Upper lobe of left lung (tissue), 6 donors: ENCODE measurements at regions not wholly inside any gene's neighbourhood (a gene's known extent, or its start where the extent isn't known, plus 50 kb on each side); places are given as distances from the start of the nearest gene placed in this dataset.
A peak's percentile ranks its signal among the peaks of the same experiment; 100 is the strongest.

Source experiments
- ATAC-seq, 2 donors: fragments of 200-7000 bp; cut with Tn5 transposase; one replicate each; pipeline ENCODE4 v1.9.1; 2022; ENCODE audit warnings: mild to moderate bottlenecking in 2 of 2, moderate library complexity in 2 of 2; ENCODE audit not compliant: low FRiP score in 2 of 2
- DNase-seq, 2 donors: peaks; one replicate each; pipeline ENCODE4 v3.0.0-alpha.2; 2019 to 2020
- H3K27ac ChIP-seq, 4 donors: fragments of 200-600 bp; sonication (generic); one replicate each; pipeline ENCODE4 v1.5.1; 2016 to 2019
- H3K27me3 ChIP-seq, 4 donors: fragments of 200-600 bp; sonication (generic); one replicate each; pipeline ENCODE4 v1.5.1; 2017 to 2019
- H3K36me3 ChIP-seq, 4 donors: fragments of 200-600 bp; sonication (generic); one replicate each; pipeline ENCODE4 v1.5.1; 2016 to 2019
- H3K4me1 ChIP-seq, 4 donors: fragments of 200-600 bp; sonication (generic); one replicate each; pipeline ENCODE4 v1.5.1; 2018 to 2019
- H3K4me3 ChIP-seq, 4 donors: fragments of 200-600 bp; sonication (generic); one replicate each; pipeline ENCODE4 v1.5.1; 2017 to 2019; ENCODE audit warnings: mild to moderate bottlenecking in 2 of 4, moderate library complexity in 1 of 4
- H3K9me3 ChIP-seq, 4 donors: fragments of 200-600 bp; sonication (generic); one replicate each; pipeline ENCODE4 v1.5.1; 2018 to 2019
- EP300 ChIP-seq, 4 donors: sonication (generic); formaldehyde crosslinking; IDR thresholded peaks; one replicate each; pipeline ENCODE4 v1.5.1; 2017; ENCODE audit warnings: antibody characterized with exemption in 4 of 4, control low read depth in 2 of 4
- POLR2A ChIP-seq, 4 donors: fragments of 450-650 bp; IDR thresholded peaks; one replicate each; pipeline ENCODE4 v1.5.1; 2016 to 2017; ENCODE audit warnings: antibody characterized with exemption in 4 of 4, mild to moderate bottlenecking in 2 of 4
- POLR2AphosphoS5 ChIP-seq, 2 donors: sonication (generic); formaldehyde crosslinking; IDR thresholded peaks; one replicate each; pipeline ENCODE4 v1.5.1; 2017; ENCODE audit warnings: antibody characterized with exemption in 2 of 2
- WGBS, 2 donors: methylation state at CpG; one replicate each; pipeline ENCODE4 v1.1.5; 2017 to 2018; 5-methylcytosine and 5-hydroxymethylcytosine counted together
- TF ChIP-seq, protein P1 (sequence below), 6 experiments: fragments of 450-650 bp in 4 of 6; fragments of 200-600 bp in 2 of 6; sonication (generic) in 2 of 6; IDR thresholded peaks; one replicate each; pipeline ENCODE4 v1.5.1; 2016 to 2019; ENCODE audit warnings: antibody characterized with exemption in 6 of 6
- donor health status: DM: no; HTN: no; CAD: no; lungs with moderate emphysema.
- donor health status: DM: no; HTN: yes; CAD: no; lungs with severe emphysema.

DNA sequence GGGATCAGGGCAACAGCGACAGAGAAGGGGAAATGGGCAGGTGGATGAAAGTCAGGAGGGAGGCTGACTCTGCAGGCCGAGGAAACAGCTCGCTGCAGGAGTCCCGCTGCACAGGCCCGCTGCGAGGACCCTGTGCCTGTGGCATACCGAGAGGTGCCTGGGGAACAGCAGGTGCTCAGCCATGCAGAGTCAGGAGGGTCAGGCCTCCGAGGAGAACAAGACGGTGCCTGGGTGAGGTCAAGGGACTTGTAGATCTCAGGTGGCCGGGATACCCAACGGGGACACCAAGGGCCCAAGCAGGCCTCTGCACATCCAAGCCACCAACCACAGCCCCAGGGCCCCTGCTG, 67.5 kb downstream of the NCOR2 start:
- H3K36me3 ChIP-seq: peaks cover 0 to 6% (median 1%) of the 10 kb centered on the region in 4 donors
- H3K4me3 ChIP-seq: no peak overlapping the region
- no peak for ATAC-seq
- no peak for DNase-seq
- H3K27ac ChIP-seq: peak overlapping the region; percentile 29 to 59 (median 46)
- peaks cover 49 to 71% (median 55%) of the 10 kb centered on the region in 4 donors for H3K4me1 ChIP-seq
- H3K27me3 ChIP-seq: no peaks in the 10 kb centered on the region
- no peak for TF ChIP-seq EP300 (IDR thresholded peaks at IDR 0.05)
- no peak for TF ChIP-seq POLR2AphosphoS5 (IDR thresholded peaks at IDR 0.05)
- TF ChIP-seq, protein P1, sequence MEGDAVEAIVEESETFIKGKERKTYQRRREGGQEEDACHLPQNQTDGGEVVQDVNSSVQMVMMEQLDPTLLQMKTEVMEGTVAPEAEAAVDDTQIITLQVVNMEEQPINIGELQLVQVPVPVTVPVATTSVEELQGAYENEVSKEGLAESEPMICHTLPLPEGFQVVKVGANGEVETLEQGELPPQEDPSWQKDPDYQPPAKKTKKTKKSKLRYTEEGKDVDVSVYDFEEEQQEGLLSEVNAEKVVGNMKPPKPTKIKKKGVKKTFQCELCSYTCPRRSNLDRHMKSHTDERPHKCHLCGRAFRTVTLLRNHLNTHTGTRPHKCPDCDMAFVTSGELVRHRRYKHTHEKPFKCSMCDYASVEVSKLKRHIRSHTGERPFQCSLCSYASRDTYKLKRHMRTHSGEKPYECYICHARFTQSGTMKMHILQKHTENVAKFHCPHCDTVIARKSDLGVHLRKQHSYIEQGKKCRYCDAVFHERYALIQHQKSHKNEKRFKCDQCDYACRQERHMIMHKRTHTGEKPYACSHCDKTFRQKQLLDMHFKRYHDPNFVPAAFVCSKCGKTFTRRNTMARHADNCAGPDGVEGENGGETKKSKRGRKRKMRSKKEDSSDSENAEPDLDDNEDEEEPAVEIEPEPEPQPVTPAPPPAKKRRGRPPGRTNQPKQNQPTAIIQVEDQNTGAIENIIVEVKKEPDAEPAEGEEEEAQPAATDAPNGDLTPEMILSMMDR (IDR thresholded peaks at IDR 0.05): no peak
- no peak for TF ChIP-seq POLR2A (IDR thresholded peaks at IDR 0.05)
- WGBS, 2 donors: 84 to 91% methylated on average over 3 to 8 of the region's 11 CpGs
- H3K9me3 ChIP-seq: no peaks in the 10 kb centered on the region

GRCh38 chr12:124499190-124499753, 68.1 kb downstream of the NCOR2 start:
- DNase-seq (no peak), ATAC-seq (no peak)
- Histone ChIP-seq H3K9me3 (no peaks in the 10 kb centered on the region), H3K4me1 (peaks cover 49 to 65% (median 55%) of the 10 kb centered on the region in 4 donors), H3K4me3 (no peak overlapping the region), H3K36me3 (peaks cover 5 to 12% (median 7%) of the 10 kb centered on the region in 4 donors), H3K27me3 (no peaks in the 10 kb centered on the region), H3K27ac (peak overlapping the region; percentile 29 to 69 (median 46))
- TF ChIP-seq, protein P1 (IDR thresholded peaks at IDR 0.05): no peak
- no peak for TF ChIP-seq POLR2AphosphoS5 (IDR thresholded peaks at IDR 0.05)
- no peak for TF ChIP-seq POLR2A (IDR thresholded peaks at IDR 0.05)
- no peak for TF ChIP-seq EP300 (IDR thresholded peaks at IDR 0.05)
- WGBS, 2 donors: 87 to 88% methylated on average over 19 to 20 of the region's 20 CpGs

DNA sequence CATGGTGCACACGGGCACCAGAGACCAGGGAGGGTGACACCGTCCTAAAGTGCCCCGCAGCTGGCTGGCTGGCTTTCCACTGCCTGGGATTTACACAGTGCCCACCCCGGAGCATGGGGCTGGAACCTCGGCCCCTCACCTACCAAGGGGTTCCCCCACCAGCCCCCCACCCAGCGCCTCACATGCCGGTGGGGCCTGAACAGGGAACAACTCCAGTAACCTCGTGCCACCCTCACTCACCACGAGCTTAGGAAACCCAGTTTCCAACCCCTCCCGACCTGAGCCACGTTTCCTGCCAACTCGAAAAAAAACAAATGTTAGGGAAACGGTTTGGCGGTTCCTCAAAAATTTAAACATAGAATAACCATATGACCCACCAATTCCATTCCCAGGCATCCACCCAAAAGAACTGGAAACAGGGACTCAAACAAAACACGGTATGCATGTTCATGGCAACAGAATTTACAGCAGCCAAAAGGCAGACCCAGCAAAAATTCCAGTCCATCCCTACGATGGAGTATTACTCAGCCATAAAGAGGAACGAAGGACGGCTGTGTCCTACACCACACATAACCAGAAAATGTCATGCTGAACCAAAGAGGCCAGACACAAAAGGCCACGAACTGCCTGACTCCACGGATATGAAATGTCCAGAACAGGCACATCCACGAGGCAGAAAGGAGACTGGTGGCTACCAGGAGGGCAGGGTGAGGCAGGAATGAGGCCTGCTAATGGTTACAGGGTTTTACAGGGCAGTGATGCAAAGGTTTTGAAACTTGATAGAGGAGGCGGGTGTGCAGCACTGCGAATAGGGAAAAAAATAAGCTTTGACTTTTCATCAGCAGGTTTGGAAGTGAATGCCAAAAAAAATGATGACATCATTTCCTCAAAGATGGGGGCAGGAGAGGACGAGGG, 68.9 kb downstream of the NCOR2 start:
- Histone ChIP-seq H3K27me3 (no peaks in the 10 kb centered on the region), H3K36me3 (peaks cover 7 to 19% (median 8%) of the 10 kb centered on the region in 4 donors), H3K27ac (peak overlapping the region; percentile 56 to 69 (median 62)), H3K4me1 (peaks cover 49 to 64% (median 55%) of the 10 kb centered on the region in 4 donors), H3K4me3 (no peak overlapping the region), H3K9me3 (no peaks in the 10 kb centered on the region)
- DNase-seq: no peak
- no peak for TF ChIP-seq EP300 (IDR thresholded peaks at IDR 0.05)
- no peak for TF ChIP-seq POLR2AphosphoS5 (IDR thresholded peaks at IDR 0.05)
- TF ChIP-seq POLR2A (IDR thresholded peaks at IDR 0.05): no peak
- TF ChIP-seq, protein P1 (IDR thresholded peaks at IDR 0.05): no peak
- ATAC-seq: peak in 1 of 2 donors; percentile 46
- WGBS, 2 donors: 40 to 42% methylated on average over 20 to 22 of the region's 24 CpGs

DNA sequence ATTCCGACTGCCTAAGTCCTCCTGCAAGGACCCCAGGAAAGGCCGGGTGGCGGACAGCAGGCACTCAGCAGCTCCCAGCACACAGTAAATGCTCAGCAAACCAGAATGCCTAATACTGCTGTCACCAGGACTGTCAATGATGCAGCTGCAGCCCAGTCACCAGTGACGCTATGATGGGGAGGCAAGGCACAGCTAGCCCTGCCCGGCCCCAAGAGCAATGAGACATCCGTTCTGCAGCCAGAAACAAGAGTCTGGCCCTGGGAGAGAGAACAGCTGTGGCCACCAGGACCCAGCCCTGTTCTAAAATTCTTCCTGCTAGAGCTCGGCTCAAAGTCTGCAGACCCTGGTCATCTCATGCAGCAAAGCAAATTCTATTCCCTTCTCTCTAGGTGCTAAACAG, 69.8 kb downstream of the NCOR2 start:
- Histone ChIP-seq H3K4me1 (peaks cover 49 to 68% (median 55%) of the 10 kb centered on the region in 4 donors), H3K9me3 (no peaks in the 10 kb centered on the region), H3K27ac (peak overlapping the region in 3 of 4 donors; percentile 59 to 69 (median 62)), H3K4me3 (no peak overlapping the region), H3K36me3 (peaks cover 7 to 28% (median 10%) of the 10 kb centered on the region in 4 donors), H3K27me3 (no peaks in the 10 kb centered on the region)
- ATAC-seq (peak; percentile 6 to 87), DNase-seq (no peak)
- TF ChIP-seq EP300 (IDR thresholded peaks at IDR 0.05) (no peak), POLR2AphosphoS5 (IDR thresholded peaks at IDR 0.05) (no peak), POLR2A (IDR thresholded peaks at IDR 0.05) (no peak)
- TF ChIP-seq, protein P1 (IDR thresholded peaks at IDR 0.05): no peak
- 58 to 61% methylated on average over 7 of the region's 7 CpGs for WGBS, 2 donors
